ENCODE measurements at regions not wholly inside any gene's neighbourhood (a gene's known extent, or its start where the extent isn't known, plus 50 kb on each side); places are given as distances from the start of the nearest gene placed in this dataset.

GRCh38 chr2:9721344-9721743, 90.5 kb upstream of the YWHAQ start:
- TF ChIP-seq FOXM1 (IDR thresholded peaks at IDR 0.05; ENCODE audit: borderline replicate concordance) (no peak), SP1 (IDR thresholded peaks at IDR 0.05) (no peak), SUZ12 (IDR thresholded peaks at IDR 0.05) (no peak), ARNT (IDR thresholded peaks at IDR 0.05) (no peak), BHLHE40 (IDR thresholded peaks at IDR 0.05; ENCODE audit: borderline replicate concordance) (no peak), HDGF (IDR thresholded peaks at IDR 0.05; ENCODE audit: borderline replicate concordance) (no peak), L3MBTL2 (conservative IDR thresholded peaks at IDR 0.05) (no peak)

Data from HEK293T (cell line).